ENCODE measurements at regions not wholly inside any gene's neighbourhood (a gene's known extent, or its start where the extent isn't known, plus 50 kb on each side); places are given as distances from the start of the nearest gene placed in this dataset.
"Not testable (repeated sequence)": the region's sequence is repeated elsewhere in the genome, so short reads cannot be mapped to it uniquely, and the experiment has no call there.

DNA sequence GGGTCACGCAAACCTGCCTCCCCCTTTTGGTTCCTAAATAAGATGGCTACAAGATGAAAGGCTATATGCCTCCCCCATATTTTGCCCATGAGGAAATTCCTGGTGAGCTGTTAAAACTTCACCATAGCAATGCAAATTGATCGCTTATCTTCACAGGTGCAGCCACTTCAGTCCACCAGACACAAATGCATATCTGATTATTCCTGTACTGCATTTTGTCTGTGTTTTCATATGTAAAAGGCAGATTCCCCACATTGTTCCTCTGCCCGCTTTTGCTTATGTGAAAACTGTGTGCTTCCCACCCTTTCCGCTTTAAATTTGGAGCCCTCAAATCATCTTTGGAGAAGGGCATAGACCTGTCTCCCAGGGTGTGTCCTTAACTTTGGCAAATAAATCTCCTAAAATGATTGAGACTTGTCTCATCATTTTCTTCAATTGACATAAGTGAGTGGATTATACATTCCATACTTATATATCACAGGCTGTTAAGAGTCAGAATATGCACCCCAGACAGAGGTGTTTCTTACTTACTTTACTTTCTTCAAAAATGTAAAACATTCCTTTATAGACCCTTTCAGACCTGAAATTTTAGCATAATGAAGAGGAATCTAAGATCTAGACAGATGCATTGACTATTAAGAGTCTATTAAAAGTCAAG is 116.4 kb downstream of the CASP12 start:
- TF ChIP-seq, protein P1, sequence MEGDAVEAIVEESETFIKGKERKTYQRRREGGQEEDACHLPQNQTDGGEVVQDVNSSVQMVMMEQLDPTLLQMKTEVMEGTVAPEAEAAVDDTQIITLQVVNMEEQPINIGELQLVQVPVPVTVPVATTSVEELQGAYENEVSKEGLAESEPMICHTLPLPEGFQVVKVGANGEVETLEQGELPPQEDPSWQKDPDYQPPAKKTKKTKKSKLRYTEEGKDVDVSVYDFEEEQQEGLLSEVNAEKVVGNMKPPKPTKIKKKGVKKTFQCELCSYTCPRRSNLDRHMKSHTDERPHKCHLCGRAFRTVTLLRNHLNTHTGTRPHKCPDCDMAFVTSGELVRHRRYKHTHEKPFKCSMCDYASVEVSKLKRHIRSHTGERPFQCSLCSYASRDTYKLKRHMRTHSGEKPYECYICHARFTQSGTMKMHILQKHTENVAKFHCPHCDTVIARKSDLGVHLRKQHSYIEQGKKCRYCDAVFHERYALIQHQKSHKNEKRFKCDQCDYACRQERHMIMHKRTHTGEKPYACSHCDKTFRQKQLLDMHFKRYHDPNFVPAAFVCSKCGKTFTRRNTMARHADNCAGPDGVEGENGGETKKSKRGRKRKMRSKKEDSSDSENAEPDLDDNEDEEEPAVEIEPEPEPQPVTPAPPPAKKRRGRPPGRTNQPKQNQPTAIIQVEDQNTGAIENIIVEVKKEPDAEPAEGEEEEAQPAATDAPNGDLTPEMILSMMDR (IDR thresholded peaks at IDR 0.05; ENCODE audit: insufficient read depth, low read depth, low read length, missing control alignments), result no peak
- no peak overlapping the region for H3K4me3 ChIP-seq (ENCODE audit: low read length)
- DNase-seq (ENCODE audit: low read depth), result peak; percentile 34

DNA sequence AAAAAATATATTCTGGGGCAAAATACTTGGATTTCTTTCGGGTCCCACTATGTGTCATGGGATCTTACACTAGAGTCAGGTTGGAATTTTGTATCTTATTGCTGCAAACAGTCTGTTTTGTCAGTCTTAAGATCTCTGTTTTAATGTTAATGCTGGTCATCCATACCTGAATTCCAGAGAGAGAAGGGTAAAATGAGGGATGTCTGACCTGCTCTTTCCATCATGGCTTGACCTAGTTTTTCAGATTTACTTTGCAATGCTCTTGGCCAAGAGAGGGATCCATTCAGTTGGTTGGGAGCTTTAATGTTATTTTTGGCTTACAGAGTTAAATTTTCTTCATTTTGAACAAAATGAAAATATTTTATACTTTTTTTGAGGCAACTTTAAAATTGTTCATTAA is 117.2 kb downstream of the CASP12 start:
- TF ChIP-seq, protein P1 (IDR thresholded peaks at IDR 0.05; ENCODE audit: insufficient read depth, low read depth, low read length, missing control alignments), result no peak
- no peak for DNase-seq (ENCODE audit: low read depth)

DNA sequence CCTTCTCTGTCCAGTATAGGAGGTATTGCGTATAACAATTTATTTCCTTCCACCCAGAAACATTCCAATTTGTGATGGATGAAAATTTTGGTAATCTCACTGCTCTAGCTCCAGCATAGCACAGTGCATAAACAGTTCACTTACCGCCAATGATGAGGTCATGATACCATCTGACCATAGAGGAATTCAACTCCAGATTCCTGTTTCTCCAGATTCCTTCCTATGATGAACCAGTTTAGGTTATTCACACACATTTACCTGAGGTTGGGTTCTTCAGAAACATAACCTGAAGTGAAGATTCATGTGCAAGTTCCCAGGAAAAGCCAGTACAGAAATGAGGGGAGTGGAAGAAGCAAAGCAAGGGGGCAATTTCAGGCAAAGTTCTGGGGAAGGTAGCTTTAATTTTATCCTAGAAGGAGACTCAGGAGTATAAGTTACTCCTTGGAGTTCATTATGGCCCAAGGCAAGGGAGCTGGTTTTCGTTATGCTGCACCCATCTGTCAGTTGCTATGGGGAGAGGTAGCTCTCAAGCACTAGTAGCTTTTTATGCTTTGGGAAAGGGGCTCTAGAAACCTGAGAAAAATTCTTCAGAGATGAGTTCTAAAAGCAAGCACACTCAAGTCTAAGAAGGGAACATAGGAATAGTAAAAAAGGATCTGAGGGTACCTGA is 121.6 kb downstream of the CASP12 start:
- peak; percentile 93 for DNase-seq (ENCODE audit: low read depth)
- no peak overlapping the region for H3K4me3 ChIP-seq (ENCODE audit: low read length)
- TF ChIP-seq, protein P1 (IDR thresholded peaks at IDR 0.05; ENCODE audit: insufficient read depth, low read depth, low read length, missing control alignments), result no peak

More for the DNA sequence above, 117.2 kb downstream of the CASP12 start:
- no peak overlapping the region for H3K4me3 ChIP-seq (ENCODE audit: low read length)

DNA sequence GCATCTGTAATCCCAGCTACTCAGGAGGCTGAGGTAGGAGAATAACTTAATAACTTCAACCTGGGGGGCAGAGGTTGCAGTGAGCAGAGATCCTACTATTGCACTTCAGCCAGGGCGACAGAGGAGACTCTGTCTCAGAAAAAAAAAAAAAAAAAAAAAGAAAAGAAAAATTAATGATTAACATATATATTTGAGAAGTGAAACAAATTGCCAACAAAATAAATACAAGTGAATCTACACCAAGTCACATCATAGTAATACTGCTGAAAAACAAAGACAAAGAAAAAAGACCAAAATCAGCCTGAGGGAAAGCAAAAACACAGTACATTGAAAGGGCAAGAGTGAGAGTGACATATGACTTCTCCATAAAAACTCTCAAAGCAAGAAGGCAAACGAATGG is 123.7 kb downstream of the CASP12 start:
- H3K4me3 ChIP-seq (ENCODE audit: low read length), result no peak overlapping the region
- TF ChIP-seq, protein P1 (IDR thresholded peaks at IDR 0.05; ENCODE audit: insufficient read depth, low read depth, low read length, missing control alignments), result no peak
- no peak for DNase-seq (ENCODE audit: low read depth)

- DNase-seq (ENCODE audit: low read depth), result peak; percentile 95
- H3K4me3 ChIP-seq (ENCODE audit: low read length), result no peak overlapping the region
- TF ChIP-seq, protein P1 (IDR thresholded peaks at IDR 0.05; ENCODE audit: insufficient read depth, low read depth, low read length, missing control alignments), result no peak
Measured at GRCh38 chr11:104772806-104773241, 125.4 kb downstream of the CASP12 start.

DNA sequence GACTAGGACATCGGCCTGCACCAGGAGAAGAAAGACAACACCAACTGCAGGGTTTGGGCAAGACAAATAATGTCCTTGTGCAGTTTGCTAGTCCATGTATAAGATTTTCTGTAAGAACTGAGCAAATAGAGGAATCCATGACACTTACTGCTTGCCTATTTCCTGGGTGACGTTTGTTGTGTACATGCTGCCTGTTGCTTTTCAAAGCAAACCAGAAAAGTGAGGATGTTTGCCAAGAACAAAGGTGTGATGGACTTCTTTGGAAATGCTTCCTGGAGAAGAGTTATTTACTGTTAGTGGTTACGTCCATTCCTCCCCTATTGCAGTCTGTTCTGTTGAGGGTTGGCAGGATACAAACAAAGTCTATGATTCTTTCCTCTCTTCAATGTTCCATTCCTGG is 126.5 kb downstream of the CASP12 start:
- H3K4me3 ChIP-seq (ENCODE audit: low read length), result no peak overlapping the region
- DNase-seq (ENCODE audit: low read depth), result peak; percentile 94
- TF ChIP-seq, protein P1 (IDR thresholded peaks at IDR 0.05; ENCODE audit: insufficient read depth, low read depth, low read length, missing control alignments), result no peak

GRCh38 chr11:104771046-104771445 is 127.2 kb downstream of the CASP12 start:
- DNase-seq (ENCODE audit: low read depth), result peak; percentile 90
- H3K4me3 ChIP-seq (ENCODE audit: low read length), result not testable (repeated sequence)
